BLaER1 (cell line): ENCODE measurements at regions not wholly inside any gene's neighbourhood (a gene's known extent, or its start where the extent isn't known, plus 50 kb on each side); places are given as distances from the start of the nearest gene placed in this dataset.

Source experiments
- H3K27ac ChIP-seq: shearing (Covaris generic); formaldehyde crosslinking; 2 replicates; pipeline ENCODE4 v1.8.1; 2022
- H3K27me3 ChIP-seq: shearing (Covaris generic); formaldehyde crosslinking; 2 replicates; pipeline ENCODE4 v1.8.1; 2022
- H3K36me3 ChIP-seq: shearing (Covaris generic); formaldehyde crosslinking; 2 replicates; pipeline ENCODE4 v1.8.1; 2022
- H3K4me1 ChIP-seq: shearing (Covaris generic); formaldehyde crosslinking; 2 replicates; pipeline ENCODE4 v1.8.1; 2022
- H3K4me2 ChIP-seq: shearing (Covaris generic); formaldehyde crosslinking; 2 replicates; pipeline ENCODE4 v1.8.1; 2022
- H3K4me3 ChIP-seq: shearing (Covaris generic); formaldehyde crosslinking; 2 replicates; pipeline ENCODE4 v1.8.1; 2022
- H3K9ac ChIP-seq: shearing (Covaris generic); formaldehyde crosslinking; 2 replicates; pipeline ENCODE4 v1.8.1; 2022
- H3K9me3 ChIP-seq: shearing (Covaris generic); formaldehyde crosslinking; 2 replicates; pipeline ENCODE4 v1.8.1; 2022
- H4K20me1 ChIP-seq: shearing (Covaris generic); formaldehyde crosslinking; 2 replicates; pipeline ENCODE4 v1.8.1; 2022
- Cebpa-rat ChIP-seq: shearing (Covaris generic); IDR thresholded peaks from 2 replicates; pipeline ENCODE4 v1.8.1; 2022

DNA sequence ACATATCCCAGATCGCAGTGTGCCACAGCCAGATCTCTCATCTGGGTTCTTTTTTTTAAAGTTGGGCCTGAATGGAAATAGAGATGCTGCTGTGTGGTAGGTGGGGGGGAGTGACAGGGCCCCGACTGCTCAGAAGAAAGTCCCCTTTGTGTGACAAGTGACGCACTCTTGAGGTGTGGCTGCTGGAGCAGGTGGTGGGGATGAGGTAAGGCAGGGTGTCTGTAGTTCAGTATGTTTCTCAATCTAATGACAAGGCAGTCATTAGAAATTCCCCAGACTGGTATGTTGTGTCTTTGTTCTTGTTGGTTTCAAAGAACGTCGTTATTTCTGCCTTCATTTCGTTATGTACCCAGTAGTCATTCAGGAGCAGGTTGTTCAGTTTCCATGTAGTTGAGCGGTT, 128.8 kb upstream of the TACR1 start:
- no peak overlapping the region for H3K4me3 ChIP-seq
- no peaks in the 10 kb centered on the region for H3K36me3 ChIP-seq
- no peaks in the 10 kb centered on the region for H3K27me3 ChIP-seq
- TF ChIP-seq Cebpa-rat = no peak
- no peaks in the 10 kb centered on the region for H3K4me1 ChIP-seq
- no peaks in the 10 kb centered on the region for H4K20me1 ChIP-seq
- H3K4me2 ChIP-seq = no peak overlapping the region
- no peak overlapping the region for H3K27ac ChIP-seq
- H3K9ac ChIP-seq = no peak overlapping the region
- no peaks in the 10 kb centered on the region for H3K9me3 ChIP-seq

DNA sequence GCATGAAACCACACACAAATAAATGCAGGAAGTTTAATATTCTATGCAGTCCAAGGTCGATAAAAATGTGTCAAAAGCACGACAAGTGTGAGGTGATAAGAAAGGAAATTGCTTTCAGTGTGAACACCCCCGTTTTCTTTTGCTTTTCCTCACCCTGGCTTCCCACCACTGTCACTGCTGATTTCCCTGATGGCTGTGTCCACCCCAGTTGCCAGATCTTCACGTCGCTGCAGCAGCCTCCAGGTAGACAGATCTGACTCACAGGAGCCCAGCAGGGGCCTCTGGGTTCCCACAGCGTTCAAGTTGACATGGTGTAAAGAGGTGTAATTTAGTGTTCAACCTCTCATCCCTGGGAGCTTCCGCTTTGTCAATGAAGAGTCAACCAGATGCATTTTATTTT, 128.0 kb upstream of the TACR1 start:
- Histone ChIP-seq H3K27me3 (no peaks in the 10 kb centered on the region), H3K4me1 (no peaks in the 10 kb centered on the region), H3K9me3 (no peaks in the 10 kb centered on the region), H3K4me3 (no peak overlapping the region), H3K9ac (no peak overlapping the region), H3K4me2 (no peak overlapping the region), H3K36me3 (no peaks in the 10 kb centered on the region), H4K20me1 (no peaks in the 10 kb centered on the region), H3K27ac (no peak overlapping the region)
- TF ChIP-seq Cebpa-rat = no peak

DNA sequence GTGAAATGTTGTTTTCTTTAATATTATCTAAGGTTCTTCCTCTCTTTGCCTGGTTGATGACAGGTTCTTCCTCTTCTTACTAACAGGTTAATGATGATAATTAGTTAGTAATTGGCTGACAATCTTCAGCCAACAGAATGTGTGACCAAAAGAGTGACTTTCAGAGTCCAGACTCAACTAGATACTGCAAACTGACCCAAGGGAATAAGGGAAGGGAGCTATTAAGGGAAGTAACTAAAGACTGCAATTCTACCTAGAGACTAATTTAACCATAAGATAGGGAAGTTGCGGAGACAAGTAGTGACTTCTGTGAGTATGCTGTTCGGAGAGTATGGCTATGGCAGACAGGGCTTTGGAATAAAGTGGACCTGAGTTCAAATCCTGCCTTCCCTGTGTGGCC, 127.3 kb upstream of the TACR1 start:
- no peak overlapping the region for H3K27ac ChIP-seq
- no peak overlapping the region for H3K9ac ChIP-seq
- no peak overlapping the region for H3K4me2 ChIP-seq
- no peaks in the 10 kb centered on the region for H3K4me1 ChIP-seq
- H3K9me3 ChIP-seq = no peaks in the 10 kb centered on the region
- no peaks in the 10 kb centered on the region for H4K20me1 ChIP-seq
- TF ChIP-seq Cebpa-rat = no peak
- H3K27me3 ChIP-seq = no peaks in the 10 kb centered on the region
- no peaks in the 10 kb centered on the region for H3K36me3 ChIP-seq
- H3K4me3 ChIP-seq = no peak overlapping the region

DNA sequence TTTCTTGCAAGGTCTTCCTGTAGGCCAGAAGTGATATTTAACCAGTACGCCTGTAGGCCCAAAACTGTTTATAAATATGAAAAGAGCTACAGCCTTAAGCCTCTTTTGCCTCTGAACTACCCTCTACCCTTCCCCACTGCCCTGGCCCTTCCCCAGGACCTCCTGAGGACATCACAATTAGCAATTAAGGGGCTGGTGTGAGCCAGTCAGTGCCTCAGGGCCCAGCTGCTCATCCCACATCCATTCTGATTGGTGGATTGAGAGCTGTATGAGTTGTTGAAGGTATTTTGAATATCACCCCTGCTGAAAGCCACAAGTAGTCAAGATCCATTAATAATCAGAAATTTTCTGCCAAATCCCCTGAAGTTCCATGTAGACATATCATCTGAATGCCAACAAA, 126.3 kb upstream of the TACR1 start:
- H3K4me1 ChIP-seq = no peaks in the 10 kb centered on the region
- TF ChIP-seq Cebpa-rat = no peak
- no peak overlapping the region for H3K4me2 ChIP-seq
- no peaks in the 10 kb centered on the region for H3K27me3 ChIP-seq
- no peak overlapping the region for H3K27ac ChIP-seq
- H3K9ac ChIP-seq = no peak overlapping the region
- no peaks in the 10 kb centered on the region for H3K9me3 ChIP-seq
- H3K4me3 ChIP-seq = no peak overlapping the region
- H3K36me3 ChIP-seq = no peaks in the 10 kb centered on the region
- H4K20me1 ChIP-seq = no peaks in the 10 kb centered on the region

DNA sequence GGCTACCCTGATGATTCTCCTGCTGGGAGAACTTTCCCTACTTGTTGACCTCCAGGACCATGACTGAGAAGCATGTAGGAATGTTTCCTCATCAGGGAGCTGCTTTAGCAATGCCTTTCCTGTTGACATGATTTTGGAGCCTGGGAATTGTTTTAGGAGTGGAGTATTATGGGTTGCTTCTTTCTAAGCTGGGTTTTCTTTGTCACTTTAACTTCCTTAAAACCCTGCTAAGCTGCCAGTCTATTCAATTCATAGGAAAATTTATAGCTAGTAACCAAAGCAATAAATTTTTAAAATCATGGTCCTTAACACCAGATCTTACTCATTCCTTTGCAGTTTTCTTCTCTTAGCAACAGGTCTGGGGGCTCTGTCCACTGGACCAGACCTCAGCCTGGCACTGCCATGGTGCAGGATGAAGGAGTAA, 125.6 kb upstream of the TACR1 start:
- Histone ChIP-seq H3K4me2 (no peak overlapping the region), H3K9ac (no peak overlapping the region), H3K27me3 (no peaks in the 10 kb centered on the region), H4K20me1 (no peaks in the 10 kb centered on the region), H3K27ac (no peak overlapping the region), H3K4me1 (no peaks in the 10 kb centered on the region), H3K4me3 (no peak overlapping the region), H3K9me3 (no peaks in the 10 kb centered on the region), H3K36me3 (no peaks in the 10 kb centered on the region)
- TF ChIP-seq Cebpa-rat = no peak

DNA sequence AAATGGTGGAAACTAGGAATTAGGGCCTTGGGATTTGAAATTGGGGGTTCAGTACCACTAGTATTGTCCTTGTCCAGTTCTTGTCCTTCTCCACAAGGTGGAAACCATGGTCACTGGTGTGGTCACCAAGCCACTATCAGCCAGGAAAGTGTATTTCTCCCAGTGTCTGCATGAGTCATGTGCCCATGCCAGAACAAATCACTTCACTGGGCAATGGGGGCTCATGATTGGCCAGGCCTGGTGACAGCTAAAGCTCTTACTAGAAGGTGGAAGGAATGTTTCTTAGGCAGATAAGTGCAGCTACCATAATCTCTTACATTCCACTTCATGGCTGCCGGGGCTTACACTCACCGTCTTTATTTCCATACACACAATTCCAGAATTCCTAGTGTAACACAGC, 124.8 kb upstream of the TACR1 start:
- H3K4me2 ChIP-seq = no peak overlapping the region
- no peaks in the 10 kb centered on the region for H3K4me1 ChIP-seq
- H3K9me3 ChIP-seq = no peaks in the 10 kb centered on the region
- no peaks in the 10 kb centered on the region for H3K36me3 ChIP-seq
- no peaks in the 10 kb centered on the region for H3K27me3 ChIP-seq
- H3K27ac ChIP-seq = no peak overlapping the region
- H3K4me3 ChIP-seq = no peak overlapping the region
- no peak overlapping the region for H3K9ac ChIP-seq
- no peak for TF ChIP-seq Cebpa-rat
- H4K20me1 ChIP-seq = no peaks in the 10 kb centered on the region

DNA sequence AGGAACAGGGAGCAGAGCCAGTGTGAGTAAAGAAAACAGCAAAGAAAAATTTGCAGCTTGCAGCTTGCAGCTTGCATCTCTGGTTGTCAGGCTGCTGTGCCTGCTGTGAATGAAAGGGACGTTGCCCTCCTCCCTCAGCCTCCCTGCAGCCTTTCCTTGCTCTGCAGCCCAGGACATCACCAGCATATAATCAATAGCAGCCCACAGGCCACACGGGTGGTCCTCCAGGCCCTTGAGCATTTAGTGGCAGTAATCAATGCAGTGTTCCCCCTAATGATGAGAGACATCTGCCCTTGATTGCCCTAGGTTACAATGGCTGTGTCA, 122.2 kb upstream of the TACR1 start:
- no peaks in the 10 kb centered on the region for H3K27me3 ChIP-seq
- H3K36me3 ChIP-seq = no peaks in the 10 kb centered on the region
- H3K4me3 ChIP-seq = no peak overlapping the region
- H3K9me3 ChIP-seq = no peaks in the 10 kb centered on the region
- H3K27ac ChIP-seq = no peak overlapping the region
- no peak for TF ChIP-seq Cebpa-rat
- no peaks in the 10 kb centered on the region for H3K4me1 ChIP-seq
- H3K9ac ChIP-seq = no peak overlapping the region
- no peaks in the 10 kb centered on the region for H4K20me1 ChIP-seq
- H3K4me2 ChIP-seq = no peak overlapping the region

DNA sequence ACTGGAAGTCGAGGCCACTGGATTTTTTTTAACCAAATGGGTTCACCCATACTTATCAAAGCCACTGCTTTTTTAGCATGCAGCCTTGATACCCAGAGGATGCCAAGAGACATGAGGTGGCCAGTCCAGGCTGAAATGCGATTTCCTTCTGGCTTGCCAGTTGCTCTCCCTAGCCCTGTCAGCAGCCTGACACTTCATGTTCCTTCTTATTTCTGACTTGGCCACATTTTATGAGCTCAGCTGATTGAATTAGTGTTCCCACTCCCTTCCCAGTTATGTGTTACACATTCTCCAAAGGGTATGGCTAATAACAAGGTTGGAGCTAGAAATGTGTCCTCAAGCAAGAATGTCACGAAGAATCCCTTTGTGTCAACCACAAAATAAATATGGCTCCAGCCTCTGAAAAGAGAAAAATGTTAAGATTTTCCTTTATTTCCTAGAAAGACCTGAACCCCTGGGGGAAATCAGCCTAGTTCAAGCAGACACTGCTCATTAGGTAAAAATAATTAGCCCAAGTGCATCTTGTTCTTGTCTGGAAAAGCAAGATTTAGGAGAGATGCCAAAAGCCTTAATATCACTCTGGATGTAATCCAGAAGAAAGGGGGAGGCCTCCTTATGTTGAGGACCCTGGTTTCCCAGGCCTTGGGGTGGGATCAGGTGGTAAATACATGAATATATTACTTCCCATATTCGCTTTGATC, 121.7 kb upstream of the TACR1 start:
- H3K27ac ChIP-seq = no peak overlapping the region

DNA sequence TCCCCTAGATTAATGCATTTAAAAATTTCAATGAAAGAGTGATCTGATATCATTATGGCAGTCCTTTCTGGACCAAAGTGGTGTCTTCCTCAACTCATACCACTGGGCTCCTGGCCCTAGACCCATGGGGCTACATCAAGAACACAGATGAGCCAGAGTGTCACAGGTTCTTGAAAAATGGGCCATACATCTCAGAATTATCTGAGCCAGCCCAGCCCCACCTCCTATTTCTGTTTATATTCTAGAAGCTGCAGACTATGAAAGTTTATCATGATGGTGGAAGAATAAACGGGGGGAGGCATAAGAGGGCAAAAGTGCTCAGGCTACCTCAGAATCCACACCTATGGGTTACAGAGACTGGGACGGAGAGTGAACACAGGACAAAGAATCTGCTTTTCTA, 120.6 kb upstream of the TACR1 start:
- Histone ChIP-seq H3K27me3 (no peaks in the 10 kb centered on the region), H3K9me3 (no peaks in the 10 kb centered on the region), H3K9ac (no peak overlapping the region), H4K20me1 (no peaks in the 10 kb centered on the region), H3K4me2 (no peak overlapping the region), H3K4me3 (no peak overlapping the region), H3K36me3 (no peaks in the 10 kb centered on the region), H3K27ac (no peak overlapping the region), H3K4me1 (no peaks in the 10 kb centered on the region)
- TF ChIP-seq Cebpa-rat = no peak

More for the DNA sequence above, 121.7 kb upstream of the TACR1 start:
- Histone ChIP-seq H3K27me3 (no peaks in the 10 kb centered on the region), H3K9ac (no peak overlapping the region), H3K36me3 (no peaks in the 10 kb centered on the region), H4K20me1 (no peaks in the 10 kb centered on the region), H3K9me3 (no peaks in the 10 kb centered on the region), H3K4me2 (no peak overlapping the region), H3K4me3 (no peak overlapping the region), H3K4me1 (no peaks in the 10 kb centered on the region)
- no peak for TF ChIP-seq Cebpa-rat

DNA sequence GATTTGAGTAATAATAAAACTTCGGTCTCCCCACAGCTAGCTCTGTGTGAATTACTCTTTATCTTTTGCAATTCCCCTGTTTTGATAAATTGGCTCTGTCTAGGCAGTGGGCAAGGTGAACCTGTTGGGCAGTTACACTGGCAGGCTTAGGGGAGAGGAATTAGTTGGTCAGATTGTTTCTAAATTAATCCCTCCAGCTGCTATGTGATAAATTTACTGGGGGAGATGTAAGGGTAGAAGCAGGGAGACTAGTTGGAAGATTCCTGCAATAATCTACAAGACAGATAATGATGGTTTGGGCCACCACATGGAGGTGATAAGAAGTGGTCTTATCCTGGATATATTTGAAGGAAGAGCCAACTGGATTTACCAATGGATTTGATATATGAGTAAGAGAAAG, 118.5 kb upstream of the TACR1 start:
- Histone ChIP-seq H3K4me1 (0 out of 2 replicates have a peak, but pooled peaks cover under 1% of the 10 kb centered on the region), H3K27ac (no peak overlapping the region), H3K4me3 (no peak overlapping the region), H4K20me1 (no peaks in the 10 kb centered on the region), H3K9ac (no peak overlapping the region), H3K27me3 (no peaks in the 10 kb centered on the region), H3K36me3 (no peaks in the 10 kb centered on the region), H3K9me3 (no peaks in the 10 kb centered on the region), H3K4me2 (no peak overlapping the region)
- TF ChIP-seq Cebpa-rat = no peak

DNA sequence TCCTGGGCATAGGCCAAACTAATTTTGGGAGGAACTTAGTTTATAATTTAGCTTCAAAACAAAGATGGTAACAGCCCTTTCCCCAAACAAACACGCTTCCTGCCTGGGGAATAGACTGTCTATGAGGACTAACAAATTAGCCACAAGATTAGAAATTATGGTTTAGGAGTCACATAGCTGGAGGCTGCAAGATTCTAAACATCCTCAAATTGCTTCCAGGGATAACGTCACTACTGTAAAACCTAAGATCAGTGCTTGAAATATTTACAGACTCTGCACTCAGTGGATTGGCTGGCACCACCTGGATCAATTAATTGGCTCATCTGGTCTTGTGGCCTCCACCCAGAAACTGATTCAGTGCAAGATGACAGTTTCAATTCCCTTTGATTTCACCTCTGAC, 118.0 kb upstream of the TACR1 start:
- no peak overlapping the region for H3K9ac ChIP-seq
- H3K27ac ChIP-seq = no peak overlapping the region
- peaks cover 5% of the 10 kb centered on the region for H3K4me1 ChIP-seq
- H3K9me3 ChIP-seq = no peaks in the 10 kb centered on the region
- no peaks in the 10 kb centered on the region for H4K20me1 ChIP-seq
- no peaks in the 10 kb centered on the region for H3K36me3 ChIP-seq
- H3K27me3 ChIP-seq = no peaks in the 10 kb centered on the region
- no peak overlapping the region for H3K4me2 ChIP-seq
- no peak overlapping the region for H3K4me3 ChIP-seq
- TF ChIP-seq Cebpa-rat = no peak
